Keratinocyte (primary cell): ENCODE measurements at regions not wholly inside any gene's neighbourhood (a gene's known extent, or its start where the extent isn't known, plus 50 kb on each side); places are given as distances from the start of the nearest gene placed in this dataset.

Experiments
- DNase-seq: peaks from one replicate; pipeline ENCODE4 v3.0.0-alpha.2; 2011; ENCODE audit warnings: low read depth, missing footprints, low spot score
- FAIRE-seq: peaks from 2 replicates; lab custom pipeline; 2011; peaks lifted over from hg19 to GRCh38; lab: Jason Lieb, UNC
- H2AFZ ChIP-seq: 2 replicates; pipeline ENCODE4 v1.6.0; 2012; ENCODE audit warnings: low read length, control low read depth, inconsistent platforms; ENCODE audit not compliant: control insufficient read depth
- H3K27ac ChIP-seq: 2 replicates; pipeline ENCODE4 v1.5.1; 2011; ENCODE audit warnings: low read length; ENCODE audit not compliant: control insufficient read depth, insufficient read depth
- H3K27me3 ChIP-seq: 3 replicates; pipeline ENCODE4 v1.6.0; 2011; ENCODE audit warnings: low read length; ENCODE audit not compliant: control insufficient read depth, insufficient read depth; ENCODE audit errors: extremely low read depth
- H3K36me3 ChIP-seq, 2 experiments: 2 replicates in 1 of 2; 3 replicates in 1 of 2; pipeline ENCODE4 v1.5.1; 2011; ENCODE audit warnings: low read length in 2 of 2, mild to moderate bottlenecking in 1 of 2; ENCODE audit not compliant: control insufficient read depth in 2 of 2, insufficient read depth in 2 of 2; ENCODE audit errors: extremely low read depth in 1 of 2
- H3K4me1 ChIP-seq: 3 replicates; pipeline ENCODE4 v1.5.1; 2011; ENCODE audit warnings: low read length; ENCODE audit not compliant: control insufficient read depth, insufficient read depth; ENCODE audit errors: extremely low read depth
- H3K4me2 ChIP-seq: 3 replicates; pipeline ENCODE4 v1.6.0; 2011; ENCODE audit warnings: low read depth, low read length; ENCODE audit not compliant: control insufficient read depth, insufficient read depth; ENCODE audit errors: extremely low read depth
- H3K4me3 ChIP-seq, 3 experiments: fragments of 200-600 bp in 1 of 3; sonication (generic) in 1 of 3; 2 replicates in 2 of 3; 3 replicates in 1 of 3; pipeline ENCODE4 v1.5.1; 2011 to 2016; ENCODE audit warnings: low read length in 3 of 3, mild to moderate bottlenecking in 3 of 3, control low read depth in 2 of 3, inconsistent platforms in 1 of 3, low read depth in 1 of 3, mixed read lengths in 1 of 3, mixed run types in 1 of 3, moderate library complexity in 1 of 3; ENCODE audit not compliant: control insufficient read depth in 2 of 3, insufficient read depth in 2 of 3; ENCODE audit errors: extremely low read depth in 1 of 3
- H3K79me2 ChIP-seq: 2 replicates; pipeline ENCODE4 v1.6.0; 2012; ENCODE audit warnings: low read length; ENCODE audit not compliant: control insufficient read depth, insufficient read depth
- H3K9ac ChIP-seq: 3 replicates; pipeline ENCODE4 v1.6.0; 2011; ENCODE audit warnings: low read length; ENCODE audit not compliant: control insufficient read depth, insufficient read depth; ENCODE audit errors: extremely low read depth
- H3K9me1 ChIP-seq: 3 replicates; pipeline ENCODE4 v1.6.0; 2011; ENCODE audit warnings: low read length; ENCODE audit not compliant: control insufficient read depth, insufficient read depth; ENCODE audit errors: extremely low read depth
- H3K9me3 ChIP-seq: 2 replicates; pipeline ENCODE4 v1.5.1; 2012; ENCODE audit warnings: low read depth, low read length; ENCODE audit not compliant: control insufficient read depth
- H4K20me1 ChIP-seq: 3 replicates; pipeline ENCODE4 v1.6.0; 2011; ENCODE audit warnings: low read length; ENCODE audit not compliant: control insufficient read depth, insufficient read depth; ENCODE audit errors: extremely low read depth
- CTCF ChIP-seq, 3 experiments: IDR thresholded peaks in 1 of 3; conservative IDR thresholded peaks in 1 of 3; optimal IDR thresholded peaks in 1 of 3; 2 replicates in 2 of 3; 3 replicates in 1 of 3; pipeline versions ENCODE3 to v1.5.1; 2011; ENCODE audit warnings: low read length in 3 of 3, mild to moderate bottlenecking in 3 of 3, moderate library complexity in 2 of 3, control low read depth in 1 of 3, inconsistent platforms in 1 of 3; ENCODE audit not compliant: insufficient read depth in 2 of 3; ENCODE audit errors: extremely low read depth in 1 of 3
- EZH2 ChIP-seq: IDR thresholded peaks from one replicate; pipeline ENCODE4 v1.6.1; 2012; ENCODE audit warnings: inconsistent platforms, mild to moderate bottlenecking, low read length, moderate library complexity
- dilution Hi-C: fragments of 300-500 bp; cut with MboI; formaldehyde crosslinking; loops from one replicate; pipeline ENCODE4 v1.7.0; 2020; ENCODE audit warnings: low sequenced_read_pairs; ENCODE audit not compliant: extremely low pct_ligation_motif_present

- no peak for FAIRE-seq
- no peaks in the 10 kb centered on the region for H4K20me1 ChIP-seq
- dilution Hi-C loops: no loop called here
- H3K4me1 ChIP-seq: peaks cover under 1% of the 10 kb centered on the region
- no peak overlapping the region for H2AFZ ChIP-seq
- H3K79me2 ChIP-seq: no peaks in the 10 kb centered on the region
- H3K9me1 ChIP-seq: no peaks in the 10 kb centered on the region
- H3K4me2 ChIP-seq: no peak overlapping the region
- H3K27me3 ChIP-seq: no peaks in the 10 kb centered on the region
- no peaks in the 10 kb centered on the region for H3K36me3 ChIP-seq
- TF ChIP-seq CTCF (optimal IDR thresholded peaks at IDR 0.05 in 1 of 3, IDR thresholded peaks at IDR 0.05 in 1 of 3, conservative IDR thresholded peaks at IDR 0.05 in 1 of 3; ENCODE audit: extremely low read depth in 1 of 3, insufficient read depth in 2 of 3, low read length in 3 of 3) (no peak), EZH2 (no peak)
- no peak for DNase-seq
- no peak overlapping the region for H3K4me3 ChIP-seq
- H3K9ac ChIP-seq: no peak overlapping the region
- H3K27ac ChIP-seq: no peak overlapping the region
- H3K9me3 ChIP-seq: no peaks in the 10 kb centered on the region
Observed at GRCh38 chr2:156221703-156222102, 110.8 kb downstream of the NR4A2 start.

GRCh38 chr2:156219491-156220100 lies 112.9 kb downstream of the NR4A2 start:
- no peak for DNase-seq
- H3K9ac ChIP-seq: no peak overlapping the region
- H3K4me3 ChIP-seq: no peak overlapping the region
- TF ChIP-seq CTCF (optimal IDR thresholded peaks at IDR 0.05 in 1 of 3, IDR thresholded peaks at IDR 0.05 in 1 of 3, conservative IDR thresholded peaks at IDR 0.05 in 1 of 3; ENCODE audit: extremely low read depth in 1 of 3, insufficient read depth in 2 of 3, low read length in 3 of 3) (no peak), EZH2 (no peak)
- no peak for FAIRE-seq
- H3K4me2 ChIP-seq: no peak overlapping the region
- no peaks in the 10 kb centered on the region for H3K9me3 ChIP-seq
- no peaks in the 10 kb centered on the region for H3K36me3 ChIP-seq
- H3K27me3 ChIP-seq: no peaks in the 10 kb centered on the region
- no peak overlapping the region for H3K27ac ChIP-seq
- H4K20me1 ChIP-seq: no peaks in the 10 kb centered on the region
- dilution Hi-C loops: no loop called here
- H3K9me1 ChIP-seq: no peaks in the 10 kb centered on the region
- no peaks in the 10 kb centered on the region for H3K79me2 ChIP-seq
- peaks cover 3% of the 10 kb centered on the region for H3K4me1 ChIP-seq
- no peak overlapping the region for H2AFZ ChIP-seq
